ENCODE measurements at regions not wholly inside any gene's neighbourhood (a gene's known extent, or its start where the extent isn't known, plus 50 kb on each side); places are given as distances from the start of the nearest gene placed in this dataset.

DNA sequence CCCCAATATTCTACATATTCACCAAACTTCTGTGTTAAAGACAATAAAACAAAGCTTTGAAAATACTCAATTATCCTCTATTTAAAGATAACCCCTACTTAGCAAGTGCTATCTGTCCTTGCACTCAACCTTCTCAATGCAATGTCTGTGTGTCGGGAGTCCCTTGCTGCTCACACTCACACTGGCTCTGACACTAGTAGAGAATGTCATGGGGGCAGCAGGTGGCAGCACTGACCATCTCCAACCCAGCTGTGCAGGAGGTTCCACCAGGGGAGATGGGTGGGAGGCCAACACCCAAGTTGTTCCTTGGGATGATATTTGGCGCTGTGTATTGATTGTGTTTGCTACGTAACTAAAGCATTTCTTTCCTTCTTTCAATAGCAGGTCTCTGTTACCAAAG lies 59.4 kb upstream of the SIMC1 start:
- no peaks in the 10 kb centered on the region for H3K36me3 ChIP-seq (ENCODE audit: insufficient read depth, low read length)
- no peaks in the 10 kb centered on the region for H3K79me2 ChIP-seq (ENCODE audit: control insufficient read depth, insufficient read depth, low read length, unreplicated experiment)
- H2AFZ ChIP-seq (ENCODE audit: low read length, unreplicated experiment), result no peak overlapping the region
- H3K4me3 ChIP-seq (ENCODE audit: low read depth, low read length), result no peak overlapping the region
- no peak overlapping the region for H3K27ac ChIP-seq (ENCODE audit: low read depth, low read length)
- H3K4me1 ChIP-seq (ENCODE audit: control insufficient read depth, insufficient read depth, low read length, unreplicated experiment), result no peaks in the 10 kb centered on the region
- H3K27me3 ChIP-seq (ENCODE audit: insufficient read depth, low read length), result peaks cover 86% of the 10 kb centered on the region

DNA sequence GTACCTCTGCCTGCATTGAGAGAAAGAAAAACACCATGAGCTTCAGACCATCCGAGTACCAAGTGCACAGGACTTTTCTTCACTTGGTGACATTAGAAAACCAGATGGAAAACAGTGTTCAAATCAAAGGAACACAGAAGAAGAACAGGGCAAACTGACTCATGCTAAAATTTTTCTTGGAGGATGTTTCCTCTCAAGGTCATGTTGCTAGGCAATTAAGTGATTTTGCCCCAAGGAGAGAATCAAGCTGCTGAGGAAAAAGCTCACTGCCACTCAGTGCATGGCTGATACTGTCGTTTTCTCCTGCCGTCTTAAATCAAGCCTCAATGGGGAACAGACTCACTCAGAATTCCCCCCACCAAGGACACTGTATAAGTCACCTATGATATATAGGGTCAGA lies 57.9 kb upstream of the SIMC1 start:
- H3K4me1 ChIP-seq (ENCODE audit: control insufficient read depth, insufficient read depth, low read length, unreplicated experiment), result no peaks in the 10 kb centered on the region
- H3K4me3 ChIP-seq (ENCODE audit: low read depth, low read length), result no peak overlapping the region
- H3K27me3 ChIP-seq (ENCODE audit: insufficient read depth, low read length), result peaks cover 73% of the 10 kb centered on the region
- H2AFZ ChIP-seq (ENCODE audit: low read length, unreplicated experiment), result no peak overlapping the region
- no peaks in the 10 kb centered on the region for H3K36me3 ChIP-seq (ENCODE audit: insufficient read depth, low read length)
- H3K79me2 ChIP-seq (ENCODE audit: control insufficient read depth, insufficient read depth, low read length, unreplicated experiment), result no peaks in the 10 kb centered on the region
- H3K27ac ChIP-seq (ENCODE audit: low read depth, low read length), result no peak overlapping the region

DNA sequence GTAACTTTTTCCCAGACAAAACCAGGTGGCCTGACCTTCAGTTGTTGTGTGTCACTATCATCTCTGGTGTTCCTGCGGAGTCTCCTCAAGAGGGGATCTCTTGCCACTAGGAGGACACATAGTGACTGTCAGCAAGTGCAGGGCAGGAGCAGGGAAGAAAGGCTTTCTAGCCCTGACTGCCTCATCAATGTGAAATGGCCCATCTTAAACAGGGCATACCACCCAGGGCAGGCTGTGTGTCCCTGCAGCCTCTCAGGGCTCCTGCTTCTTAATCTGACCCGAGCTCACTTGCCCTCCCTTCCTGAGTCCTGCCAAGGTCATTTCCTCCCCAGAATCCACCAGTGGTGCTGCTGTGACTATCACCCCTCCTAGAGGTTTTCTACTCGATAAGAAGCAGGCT lies 57.4 kb upstream of the SIMC1 start:
- no peaks in the 10 kb centered on the region for H3K79me2 ChIP-seq (ENCODE audit: control insufficient read depth, insufficient read depth, low read length, unreplicated experiment)
- no peaks in the 10 kb centered on the region for H3K36me3 ChIP-seq (ENCODE audit: insufficient read depth, low read length)
- no peak overlapping the region for H3K27ac ChIP-seq (ENCODE audit: low read depth, low read length)
- no peak overlapping the region for H2AFZ ChIP-seq (ENCODE audit: low read length, unreplicated experiment)
- no peaks in the 10 kb centered on the region for H3K4me1 ChIP-seq (ENCODE audit: control insufficient read depth, insufficient read depth, low read length, unreplicated experiment)
- peaks cover 69% of the 10 kb centered on the region for H3K27me3 ChIP-seq (ENCODE audit: insufficient read depth, low read length)
- H3K4me3 ChIP-seq (ENCODE audit: low read depth, low read length), result no peak overlapping the region

DNA sequence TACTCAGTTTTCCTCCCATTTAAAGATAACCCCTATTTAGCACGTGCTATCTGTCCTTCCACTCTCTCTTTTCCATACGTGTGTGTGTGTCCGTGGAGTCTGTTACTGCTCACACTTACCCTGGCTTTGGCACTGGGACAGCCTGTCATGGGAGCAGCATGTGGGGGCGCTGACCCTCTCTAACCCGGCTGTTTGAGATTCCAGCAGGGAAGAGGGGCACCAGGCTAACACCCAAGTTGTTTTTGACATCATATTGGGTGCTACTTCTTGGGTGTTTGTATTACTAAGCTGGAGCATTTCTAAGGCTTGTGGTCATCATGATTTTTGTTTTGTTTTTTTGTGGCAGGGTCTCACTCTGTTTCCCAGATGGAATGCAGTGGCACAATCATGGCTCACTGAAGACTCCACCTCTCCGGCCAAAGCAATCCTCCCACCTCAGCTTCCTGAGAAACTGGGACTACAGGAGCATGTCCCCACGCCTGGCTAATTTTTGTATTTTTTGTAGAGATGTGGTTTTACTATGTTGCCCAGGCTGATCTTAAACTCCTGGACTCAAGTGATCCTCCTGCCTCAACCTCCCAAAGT lies 56.9 kb upstream of the SIMC1 start:
- Histone ChIP-seq H3K4me1 (ENCODE audit: control insufficient read depth, insufficient read depth, low read length, unreplicated experiment) (no peaks in the 10 kb centered on the region), H3K4me3 (ENCODE audit: low read depth, low read length) (no peak overlapping the region), H2AFZ (ENCODE audit: low read length, unreplicated experiment) (no peak overlapping the region), H3K27me3 (ENCODE audit: insufficient read depth, low read length) (peaks cover 63% of the 10 kb centered on the region), H3K27ac (ENCODE audit: low read depth, low read length) (no peak overlapping the region), H3K36me3 (ENCODE audit: insufficient read depth, low read length) (no peaks in the 10 kb centered on the region), H3K79me2 (ENCODE audit: control insufficient read depth, insufficient read depth, low read length, unreplicated experiment) (no peaks in the 10 kb centered on the region)

DNA sequence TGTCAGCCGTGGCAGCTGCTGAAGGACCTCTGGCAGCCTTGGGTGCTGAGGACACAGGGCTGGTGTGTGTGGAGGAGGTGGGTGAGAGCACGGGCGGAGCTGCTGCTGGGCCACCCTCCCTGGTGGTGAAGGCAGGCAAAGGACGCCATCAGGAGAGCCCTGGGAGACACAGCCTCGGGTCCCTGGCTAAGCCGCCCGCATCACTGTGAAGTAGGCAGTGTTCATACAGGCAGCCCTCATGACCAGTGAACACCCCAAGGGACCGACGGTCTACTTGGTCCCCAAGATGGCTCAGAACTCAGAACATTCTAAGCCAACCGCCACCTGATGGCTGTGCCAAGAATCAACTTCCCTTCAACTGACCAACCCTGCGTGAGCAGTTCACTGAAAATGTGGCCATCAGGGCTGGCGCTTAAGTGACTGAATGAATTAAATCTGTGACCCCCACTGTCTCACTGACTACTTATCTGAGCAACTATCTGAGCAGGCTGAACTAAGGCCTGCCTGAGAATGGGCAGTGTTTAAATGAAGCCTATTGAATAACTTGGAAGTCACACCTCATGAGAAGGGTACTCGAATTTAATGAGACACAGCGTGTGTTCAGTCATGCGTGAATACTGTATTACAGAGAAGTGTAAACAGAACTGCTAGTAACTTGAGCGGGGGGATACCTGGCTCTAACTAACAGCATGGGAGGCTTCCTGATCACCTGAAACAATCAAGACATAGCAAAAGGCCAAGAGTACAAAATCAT lies 54.7 kb upstream of the SIMC1 start:
- Histone ChIP-seq H3K36me3 (ENCODE audit: insufficient read depth, low read length) (no peaks in the 10 kb centered on the region), H3K4me1 (ENCODE audit: control insufficient read depth, insufficient read depth, low read length, unreplicated experiment) (no peaks in the 10 kb centered on the region), H3K27me3 (ENCODE audit: insufficient read depth, low read length) (peaks cover 41% of the 10 kb centered on the region)

DNA sequence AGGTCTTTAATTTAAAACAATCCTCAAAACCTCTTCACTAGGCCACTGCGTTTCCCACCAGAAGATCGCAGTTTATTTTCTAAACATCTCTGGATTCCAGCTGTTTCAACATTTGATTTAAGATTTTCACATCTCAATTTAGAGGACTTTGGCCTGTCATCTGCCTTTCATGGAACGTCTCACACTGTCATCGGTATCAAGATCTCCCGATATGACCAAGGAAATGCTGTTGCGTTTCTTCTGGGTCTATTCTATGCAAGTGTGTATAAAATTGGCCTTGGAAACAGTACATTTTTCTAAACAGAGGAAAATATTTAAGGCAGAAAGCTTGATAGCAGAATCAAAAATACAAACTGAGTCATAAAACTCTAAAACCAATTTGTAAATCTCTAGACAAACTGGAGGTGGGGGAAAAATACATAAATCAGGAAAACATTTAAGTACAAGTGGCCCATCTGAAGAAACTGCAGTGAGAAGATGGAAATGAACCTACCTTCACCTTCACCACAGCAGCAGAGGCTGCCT lies 53.6 kb upstream of the SIMC1 start:
- H3K27me3 ChIP-seq (ENCODE audit: insufficient read depth, low read length), result peaks cover 30% of the 10 kb centered on the region
- H2AFZ ChIP-seq (ENCODE audit: low read length, unreplicated experiment), result no peak overlapping the region
- no peaks in the 10 kb centered on the region for H3K36me3 ChIP-seq (ENCODE audit: insufficient read depth, low read length)
- H3K79me2 ChIP-seq (ENCODE audit: control insufficient read depth, insufficient read depth, low read length, unreplicated experiment), result no peaks in the 10 kb centered on the region
- no peaks in the 10 kb centered on the region for H3K4me1 ChIP-seq (ENCODE audit: control insufficient read depth, insufficient read depth, low read length, unreplicated experiment)
- H3K27ac ChIP-seq (ENCODE audit: low read depth, low read length), result no peak overlapping the region
- no peak overlapping the region for H3K4me3 ChIP-seq (ENCODE audit: low read depth, low read length)

More for the DNA sequence above, 54.7 kb upstream of the SIMC1 start:
- Histone ChIP-seq H3K27ac (ENCODE audit: low read depth, low read length) (no peak overlapping the region), H3K79me2 (ENCODE audit: control insufficient read depth, insufficient read depth, low read length, unreplicated experiment) (no peaks in the 10 kb centered on the region), H2AFZ (ENCODE audit: low read length, unreplicated experiment) (no peak overlapping the region), H3K4me3 (ENCODE audit: low read depth, low read length) (no peak overlapping the region)

DNA sequence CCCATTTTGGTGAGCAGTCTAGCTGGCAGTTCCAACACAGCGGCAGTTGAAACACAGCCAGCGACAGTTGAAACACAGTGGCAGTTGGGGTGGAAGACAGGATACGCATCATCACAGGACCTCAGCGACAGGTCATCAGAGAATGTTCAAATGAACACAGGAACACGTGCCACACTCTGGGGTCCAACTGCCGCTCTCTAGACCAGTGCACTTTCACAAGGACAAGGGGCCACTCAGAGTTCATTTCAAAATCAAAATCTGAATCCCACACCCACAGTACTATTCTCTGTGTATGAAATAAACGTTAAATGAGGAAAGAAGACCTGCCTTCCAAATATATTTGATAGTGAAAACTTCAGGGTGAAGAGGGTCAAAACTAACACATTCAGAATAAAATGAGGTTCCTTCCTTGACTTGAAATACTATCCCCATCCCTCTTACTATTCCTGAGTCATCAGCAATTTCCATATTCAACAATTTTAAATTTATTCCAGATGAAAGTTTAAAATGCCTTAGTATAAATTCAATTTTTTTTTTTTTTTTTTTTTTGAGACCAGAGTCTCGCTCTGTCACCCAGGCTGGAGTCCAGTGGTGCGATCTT lies 53.0 kb upstream of the SIMC1 start:
- no peak overlapping the region for H2AFZ ChIP-seq (ENCODE audit: low read length, unreplicated experiment)
- no peaks in the 10 kb centered on the region for H3K36me3 ChIP-seq (ENCODE audit: insufficient read depth, low read length)
- H3K27me3 ChIP-seq (ENCODE audit: insufficient read depth, low read length), result peaks cover 24% of the 10 kb centered on the region
- H3K4me1 ChIP-seq (ENCODE audit: control insufficient read depth, insufficient read depth, low read length, unreplicated experiment), result no peaks in the 10 kb centered on the region
- H3K4me3 ChIP-seq (ENCODE audit: low read depth, low read length), result no peak overlapping the region
- H3K79me2 ChIP-seq (ENCODE audit: control insufficient read depth, insufficient read depth, low read length, unreplicated experiment), result no peaks in the 10 kb centered on the region
- no peak overlapping the region for H3K27ac ChIP-seq (ENCODE audit: low read depth, low read length)

DNA sequence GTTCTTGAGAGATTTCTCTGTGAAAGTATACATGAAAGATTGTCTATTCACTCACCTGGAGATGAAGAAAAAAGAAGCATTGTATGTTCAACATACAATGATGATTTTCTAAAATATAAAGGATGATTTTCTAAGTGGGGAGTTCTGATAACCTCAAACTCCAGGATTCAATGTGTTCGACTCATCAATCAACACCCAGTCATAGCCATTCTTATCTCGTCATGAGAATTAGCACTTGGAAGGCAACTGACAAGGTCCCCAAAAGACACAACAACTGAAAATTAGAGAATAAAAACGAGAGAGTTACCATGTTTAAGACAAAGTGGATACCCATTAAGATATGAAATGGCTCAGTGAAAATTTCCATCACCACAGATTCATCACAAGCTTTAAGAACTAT lies 52.1 kb upstream of the SIMC1 start:
- H3K27ac ChIP-seq (ENCODE audit: low read depth, low read length), result no peak overlapping the region
- no peaks in the 10 kb centered on the region for H3K36me3 ChIP-seq (ENCODE audit: insufficient read depth, low read length)
- H3K79me2 ChIP-seq (ENCODE audit: control insufficient read depth, insufficient read depth, low read length, unreplicated experiment), result no peaks in the 10 kb centered on the region
- H3K27me3 ChIP-seq (ENCODE audit: insufficient read depth, low read length), result peaks cover 16% of the 10 kb centered on the region; the same call in 1 of the 2 replicates
- H3K4me3 ChIP-seq (ENCODE audit: low read depth, low read length), result no peak overlapping the region
- no peaks in the 10 kb centered on the region for H3K4me1 ChIP-seq (ENCODE audit: control insufficient read depth, insufficient read depth, low read length, unreplicated experiment)
- no peak overlapping the region for H2AFZ ChIP-seq (ENCODE audit: low read length, unreplicated experiment)

DNA sequence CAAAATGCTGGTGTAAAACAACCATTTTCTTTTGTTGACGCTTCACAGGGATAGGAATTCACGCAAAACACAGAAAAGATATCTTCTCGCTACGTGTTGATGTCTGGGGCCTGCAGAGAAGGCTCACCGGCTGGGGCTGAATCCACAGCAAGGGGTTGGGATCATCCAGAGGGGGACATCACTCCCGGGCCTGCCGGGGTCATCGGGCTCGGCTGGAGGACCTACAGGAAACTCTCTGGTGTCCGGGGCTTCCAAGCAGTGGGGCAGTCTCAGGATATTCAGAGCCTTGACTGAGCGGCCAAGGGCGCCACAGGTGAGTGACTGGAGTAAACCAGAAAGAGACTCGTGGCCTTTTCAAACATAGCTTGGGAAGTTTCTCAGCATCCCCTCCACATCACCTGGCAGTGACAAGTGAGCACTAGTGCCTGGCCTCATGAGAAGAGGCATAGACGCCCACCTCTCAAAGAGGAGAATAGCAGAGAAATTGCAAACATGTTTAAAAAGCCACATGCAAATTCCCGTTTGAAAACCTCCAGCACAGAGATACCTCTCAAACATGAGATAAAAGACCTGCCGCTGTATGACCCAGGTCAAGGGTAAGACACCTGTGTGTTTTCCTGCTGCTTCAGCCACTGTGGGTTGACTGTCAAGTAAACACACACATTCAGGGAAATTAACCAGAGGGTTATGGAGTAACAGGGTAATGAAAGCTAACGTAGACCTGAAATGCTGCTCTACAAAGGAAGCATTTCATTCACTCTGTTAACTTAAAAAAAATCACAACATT lies 50.8 kb upstream of the SIMC1 start:
- no peak overlapping the region for H3K27ac ChIP-seq (ENCODE audit: low read depth, low read length)
- H3K4me1 ChIP-seq (ENCODE audit: control insufficient read depth, insufficient read depth, low read length, unreplicated experiment), result no peaks in the 10 kb centered on the region
- H3K36me3 ChIP-seq (ENCODE audit: insufficient read depth, low read length), result no peaks in the 10 kb centered on the region
- H2AFZ ChIP-seq (ENCODE audit: low read length, unreplicated experiment), result no peak overlapping the region
- no peaks in the 10 kb centered on the region for H3K79me2 ChIP-seq (ENCODE audit: control insufficient read depth, insufficient read depth, low read length, unreplicated experiment)
- peaks cover 3% of the 10 kb centered on the region; the same call in 1 of the 2 replicates for H3K27me3 ChIP-seq (ENCODE audit: insufficient read depth, low read length)
- no peak overlapping the region for H3K4me3 ChIP-seq (ENCODE audit: low read depth, low read length)

DNA sequence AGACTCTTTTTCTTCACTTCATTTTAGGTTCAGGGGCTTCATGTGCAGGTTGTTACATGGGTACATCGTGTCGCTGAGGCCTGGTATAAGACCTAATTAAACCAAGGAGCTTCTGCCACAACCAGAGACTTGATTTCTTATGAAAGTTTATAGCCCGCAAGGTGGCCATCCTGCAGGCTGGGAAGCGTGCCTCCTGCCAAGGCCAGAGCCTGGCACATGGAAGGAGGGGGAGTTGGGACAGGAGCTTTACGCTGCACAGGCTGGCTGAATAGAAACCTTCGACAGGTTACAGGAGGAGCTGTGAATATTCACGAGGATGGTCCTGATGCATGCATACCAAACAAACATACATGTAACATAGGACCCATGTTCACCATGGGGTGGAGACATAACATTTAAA lies 50.1 kb upstream of the SIMC1 start:
- H3K27me3 ChIP-seq (ENCODE audit: insufficient read depth, low read length), result no peaks in the 10 kb centered on the region
- no peaks in the 10 kb centered on the region for H3K79me2 ChIP-seq (ENCODE audit: control insufficient read depth, insufficient read depth, low read length, unreplicated experiment)
- no peaks in the 10 kb centered on the region for H3K4me1 ChIP-seq (ENCODE audit: control insufficient read depth, insufficient read depth, low read length, unreplicated experiment)
- H2AFZ ChIP-seq (ENCODE audit: low read length, unreplicated experiment), result no peak overlapping the region
- no peak overlapping the region for H3K27ac ChIP-seq (ENCODE audit: low read depth, low read length)
- H3K36me3 ChIP-seq (ENCODE audit: insufficient read depth, low read length), result no peaks in the 10 kb centered on the region
- no peak overlapping the region for H3K4me3 ChIP-seq (ENCODE audit: low read depth, low read length)

All from ACC112 (cell line).